Midbrain (tissue), 1 donor: ENCODE measurements at regions not wholly inside any gene's neighbourhood (a gene's known extent, or its start where the extent isn't known, plus 50 kb on each side); places are given as distances from the start of the nearest gene placed in this dataset.
"Not testable (repeated sequence)": the region's sequence is repeated elsewhere in the genome, so short reads cannot be mapped to it uniquely, and the experiment has no call there.

Experiments used
- DNase-seq: peaks from one replicate; lab custom pipeline; 2025; lab: John Stamatoyannopoulos, UW

DNA sequence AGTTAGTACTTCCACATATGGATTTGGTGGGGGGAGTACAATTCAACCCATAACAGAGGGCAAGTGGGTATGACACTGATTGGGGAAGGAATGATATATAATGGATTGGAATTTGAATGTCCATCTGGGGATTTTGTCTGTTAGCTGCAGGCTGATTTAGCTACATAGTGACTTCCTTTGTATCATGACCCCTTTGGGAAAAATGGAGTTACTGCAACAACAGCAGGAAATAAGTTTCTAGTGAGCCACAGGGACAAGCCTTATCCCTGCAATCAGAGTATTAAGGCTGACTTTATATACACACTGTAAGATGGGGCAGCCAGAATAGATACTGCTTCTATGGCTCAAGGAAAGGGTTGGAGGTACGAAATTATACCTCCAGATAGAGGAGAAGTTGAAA is 404.4 kb upstream of the MEIS1 start:
- DNase-seq, result no peak

GRCh38 chr2:66024391-66024790 is 410.5 kb upstream of the MEIS1 start:
- no peak for DNase-seq

- DNase-seq, result no peak
These were observed 413.6 kb upstream of the MEIS1 start for GRCh38 chr2:66021296-66021695.

- no peak for DNase-seq
These were observed 417.2 kb upstream of the MEIS1 start for GRCh38 chr2:66017763-66018162.

GRCh38 chr2:66014450-66014849 is 420.5 kb upstream of the MEIS1 start:
- DNase-seq, result no peak

GRCh38 chr2:66013456-66013855 is 421.5 kb upstream of the MEIS1 start:
- DNase-seq, result no peak

DNA sequence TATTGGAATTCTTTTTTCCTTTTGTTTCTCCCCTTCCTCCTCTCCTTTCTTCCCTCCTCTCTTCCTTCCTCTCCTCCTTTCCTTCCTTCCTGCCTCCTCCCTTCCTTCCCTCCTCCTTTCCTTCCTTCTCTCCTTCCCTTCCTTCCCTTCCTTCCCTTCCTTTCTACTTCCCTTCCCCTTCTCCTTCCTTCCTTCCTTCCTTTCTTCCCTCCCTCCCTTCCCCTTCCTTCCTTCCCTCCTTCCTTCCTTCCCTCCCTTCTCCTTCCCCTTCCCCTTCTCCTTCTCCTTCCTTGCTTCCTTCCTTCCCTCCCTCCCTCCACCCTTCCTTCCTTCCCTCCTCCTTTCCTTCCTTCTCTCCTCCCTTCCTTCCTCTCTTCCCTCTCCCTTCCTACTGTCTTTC is 431.0 kb upstream of the MEIS1 start:
- DNase-seq, result no peak

GRCh38 chr2:66001538-66001937 is 433.4 kb upstream of the MEIS1 start:
- DNase-seq, result no peak

DNA sequence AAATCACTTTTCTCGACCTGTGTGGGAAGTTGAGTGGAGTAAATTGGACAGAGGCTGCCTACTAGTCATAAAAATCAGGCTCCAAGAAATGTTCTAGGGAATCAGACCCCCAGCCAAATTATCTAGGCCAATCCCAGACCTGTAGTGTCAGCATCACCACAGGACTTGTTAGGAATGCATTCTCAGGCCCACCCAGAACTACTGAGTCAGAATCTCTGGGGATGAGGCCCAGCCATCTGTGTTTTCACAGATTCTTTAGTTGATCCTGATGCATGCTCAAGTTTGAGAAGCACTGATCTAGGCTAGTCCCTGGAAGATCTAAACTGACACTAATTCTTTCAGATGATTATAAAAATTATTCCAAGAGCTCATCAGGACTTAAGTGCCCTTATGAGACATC is 434.0 kb upstream of the MEIS1 start:
- DNase-seq, result no peak

GRCh38 chr2:65999796-66000195 is 435.1 kb upstream of the MEIS1 start:
- no peak for DNase-seq

DNA sequence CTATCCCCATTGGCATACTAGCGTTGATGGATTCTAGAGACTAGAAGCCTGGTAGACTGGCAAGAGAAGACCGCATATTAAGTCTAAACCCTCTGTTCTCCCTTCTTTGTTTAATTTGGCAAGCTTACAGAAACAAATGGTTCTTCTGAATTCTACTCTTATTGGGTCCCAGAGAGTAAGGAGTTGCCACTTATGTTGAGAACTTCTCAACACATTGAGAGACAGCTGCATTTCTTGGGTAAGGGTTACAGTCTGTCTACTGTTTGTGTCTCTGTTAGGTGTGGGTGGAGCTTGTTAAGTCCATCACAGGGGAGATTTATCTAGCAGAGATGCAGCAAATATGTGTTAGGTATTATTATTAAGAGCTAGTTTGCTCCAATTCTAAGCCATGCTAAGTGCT is 435.8 kb upstream of the MEIS1 start:
- DNase-seq, result no peak

DNA sequence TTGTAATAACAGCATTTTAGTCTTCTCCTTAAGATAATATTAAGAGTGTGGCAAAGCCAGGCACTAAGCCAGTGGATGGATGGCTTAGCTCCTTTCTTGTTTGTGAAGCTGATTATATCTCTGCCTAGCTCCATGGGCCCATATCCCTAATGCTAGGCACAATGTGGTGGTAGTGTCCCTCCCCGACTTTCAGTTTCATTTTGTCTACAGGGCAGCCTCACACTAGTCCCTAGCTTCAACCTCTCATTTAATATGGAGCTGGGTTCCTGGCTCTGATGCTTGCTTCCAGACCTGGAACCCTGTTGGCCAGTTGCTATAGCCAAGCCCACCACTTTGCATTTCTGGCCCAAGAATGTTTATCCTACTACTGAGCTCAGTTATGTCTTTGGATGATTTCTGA is 437.0 kb upstream of the MEIS1 start:
- no peak for DNase-seq

DNA sequence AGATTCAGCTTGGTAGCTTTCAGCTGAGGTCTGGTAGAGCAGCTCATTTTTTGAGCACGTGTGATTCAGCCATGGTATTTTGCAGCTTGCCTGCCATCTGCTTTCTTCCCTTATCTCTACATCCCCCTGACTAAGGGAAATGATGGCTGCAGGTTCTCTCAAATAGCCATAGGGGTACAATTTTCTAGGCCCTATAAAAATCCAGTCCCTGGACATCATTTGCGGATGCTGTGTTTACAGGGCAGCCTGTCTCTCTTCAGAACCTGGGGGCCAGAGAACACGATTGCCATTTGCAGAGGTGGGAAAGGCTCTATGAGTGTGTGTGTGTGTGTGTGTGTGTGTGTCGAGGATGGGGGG is 442.7 kb upstream of the MEIS1 start:
- no peak for DNase-seq

GRCh38 chr2:65991381-65992197 is 443.3 kb upstream of the MEIS1 start:
- DNase-seq, result no peak

DNA sequence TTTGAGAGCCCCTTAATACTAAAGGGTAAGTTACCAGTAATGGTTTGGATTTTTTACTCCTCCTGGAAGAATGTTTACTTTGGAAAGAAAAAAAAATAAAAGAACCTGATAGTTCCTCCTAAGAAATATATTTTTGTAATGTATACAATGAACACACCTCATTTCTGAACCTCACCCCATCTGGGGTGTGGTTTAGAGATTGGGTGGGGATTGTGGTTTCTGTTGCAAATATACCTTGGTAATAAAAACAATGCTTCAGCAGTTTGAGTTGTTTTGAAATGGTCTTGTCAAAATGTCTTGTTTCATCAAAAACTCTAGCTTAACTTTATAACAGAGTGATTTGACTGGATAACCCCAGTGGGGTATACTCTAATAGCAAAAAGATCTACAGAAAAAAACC is 448.9 kb upstream of the MEIS1 start:
- no peak for DNase-seq

GRCh38 chr2:65980531-65980930 is 454.4 kb upstream of the MEIS1 start:
- DNase-seq, result no peak

- DNase-seq, result no peak
These were observed 455.5 kb upstream of the MEIS1 start for GRCh38 chr2:65979446-65979845.

DNA sequence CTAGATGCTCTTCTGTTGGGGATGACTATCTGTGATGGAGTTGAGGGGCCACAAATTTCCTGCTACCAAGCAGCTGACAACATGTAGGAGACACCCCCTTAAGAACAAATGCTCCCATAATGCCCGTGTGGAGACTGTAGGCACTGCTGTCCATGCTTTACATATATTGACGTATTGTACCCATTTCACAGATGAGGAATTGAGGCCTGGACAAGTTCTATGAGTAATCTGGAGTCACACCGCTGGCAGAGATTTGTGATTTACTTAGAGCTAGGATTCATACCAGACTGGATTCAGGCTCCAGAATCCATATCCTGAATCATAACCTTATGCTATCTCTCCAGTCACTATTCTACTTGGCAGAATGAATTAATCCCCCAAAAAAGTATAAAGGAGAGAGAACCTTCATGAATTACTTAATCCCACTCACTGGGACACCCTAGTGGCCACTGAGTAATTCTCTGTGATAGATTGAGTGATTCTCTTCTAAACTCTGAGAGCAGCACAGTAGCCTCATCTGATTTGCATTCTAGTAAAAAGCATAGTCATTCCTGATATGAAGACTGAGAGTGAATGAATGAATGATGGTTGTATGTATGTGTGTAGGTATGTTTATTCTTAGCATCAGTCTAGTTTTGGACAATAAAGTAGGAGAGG is 460.7 kb upstream of the MEIS1 start:
- DNase-seq, result no peak

DNA sequence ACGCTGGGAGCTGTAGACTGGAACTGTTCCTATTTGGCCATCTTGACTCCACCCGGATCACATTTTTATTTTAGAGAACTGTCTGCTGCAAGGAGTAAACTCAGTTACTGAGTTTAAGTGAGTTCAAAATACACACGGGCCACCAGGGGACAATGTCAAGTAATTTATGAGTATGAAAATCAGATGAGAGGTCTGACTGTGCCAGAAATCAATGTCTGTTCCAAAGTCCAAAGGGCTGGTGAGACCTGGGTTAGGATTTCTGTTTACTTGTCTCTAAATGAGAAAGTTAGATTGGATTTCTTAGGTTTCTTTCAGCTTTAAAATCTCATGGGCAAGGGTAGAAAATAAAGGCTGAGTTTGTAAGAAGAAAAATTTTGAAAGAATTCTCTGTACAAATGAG is 465.8 kb upstream of the MEIS1 start:
- no peak for DNase-seq

- not testable (repeated sequence) for DNase-seq
These were observed 471.6 kb upstream of the MEIS1 start for GRCh38 chr2:65963303-65963702.

GRCh38 chr2:65960953-65961352 is 474.0 kb upstream of the MEIS1 start:
- peak; percentile 33 for DNase-seq

- DNase-seq, result no peak
These were observed 477.0 kb upstream of the MEIS1 start for GRCh38 chr2:65957886-65958285.

DNA sequence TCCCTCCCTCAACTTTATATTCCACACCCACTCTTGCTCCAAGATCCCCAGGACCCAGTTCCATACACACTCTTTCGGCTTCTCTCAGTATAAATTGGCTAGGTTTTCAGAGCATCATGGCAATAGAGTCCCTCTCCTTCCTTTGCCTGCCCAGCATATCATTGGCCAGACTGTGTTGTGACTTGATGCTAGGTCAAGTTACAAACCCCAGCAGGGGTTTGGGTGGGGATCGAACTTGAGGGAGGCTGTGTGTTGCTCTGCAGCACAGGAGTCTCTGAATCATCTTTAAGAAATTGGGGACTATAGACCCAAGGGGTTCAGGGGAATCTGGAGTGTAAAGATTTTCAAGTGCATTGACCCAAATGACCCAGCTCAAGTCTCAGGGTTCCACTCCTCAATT is 477.5 kb upstream of the MEIS1 start:
- DNase-seq, result no peak

- no peak for DNase-seq
These were observed 479.7 kb upstream of the MEIS1 start for GRCh38 chr2:65955259-65955658.
